Stomach (tissue), 4 donors: ENCODE measurements at regions not wholly inside any gene's neighbourhood (a gene's known extent, or its start where the extent isn't known, plus 50 kb on each side); places are given as distances from the start of the nearest gene placed in this dataset.

Source experiments
- POLR2A ChIP-seq, 4 donors: fragments of 450-650 bp; IDR thresholded peaks; one replicate each; pipeline ENCODE4 v1.6.1; 2016; ENCODE audit warnings: antibody characterized with exemption in 4 of 4, control low read depth in 2 of 4, mild to moderate bottlenecking in 1 of 4, moderate library complexity in 1 of 4
- POLR2AphosphoS5 ChIP-seq, 3 donors: sonication (generic); formaldehyde crosslinking; IDR thresholded peaks; one replicate each; pipeline ENCODE4 v1.6.1; 2016; ENCODE audit warnings: antibody characterized with exemption in 3 of 3
- TF ChIP-seq, protein P1 (sequence below), 7 experiments: fragments of 450-650 bp in 4 of 7; fragments of 200-600 bp in 3 of 7; sonication (generic) in 3 of 7; IDR thresholded peaks; one replicate each; pipeline ENCODE4 v1.5.1; 2016 to 2019; ENCODE audit warnings: antibody characterized with exemption in 7 of 7, control low read depth in 2 of 7, mild to moderate bottlenecking in 1 of 7

DNA sequence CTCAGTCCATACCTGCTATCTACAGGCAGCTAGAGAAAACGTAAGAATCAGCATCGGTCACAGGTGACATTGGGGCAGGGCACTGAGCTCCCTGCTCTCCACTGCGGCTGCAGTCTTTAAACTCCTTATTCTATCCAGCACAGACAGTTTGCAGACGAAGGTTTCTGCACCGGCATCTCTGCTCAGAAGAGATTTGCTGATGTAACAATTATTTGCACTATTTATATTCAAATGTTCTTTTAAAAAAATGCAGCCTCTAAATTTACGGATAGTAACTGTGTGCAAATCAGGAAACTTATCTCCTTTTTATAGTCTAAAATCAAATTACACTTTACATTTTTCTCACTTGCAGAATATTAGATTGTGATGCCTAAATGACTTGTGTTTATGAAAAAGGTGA, 671.0 kb downstream of the VRK1 start:
- no peak for TF ChIP-seq POLR2AphosphoS5 (IDR thresholded peaks at IDR 0.05)
- TF ChIP-seq, protein P1, sequence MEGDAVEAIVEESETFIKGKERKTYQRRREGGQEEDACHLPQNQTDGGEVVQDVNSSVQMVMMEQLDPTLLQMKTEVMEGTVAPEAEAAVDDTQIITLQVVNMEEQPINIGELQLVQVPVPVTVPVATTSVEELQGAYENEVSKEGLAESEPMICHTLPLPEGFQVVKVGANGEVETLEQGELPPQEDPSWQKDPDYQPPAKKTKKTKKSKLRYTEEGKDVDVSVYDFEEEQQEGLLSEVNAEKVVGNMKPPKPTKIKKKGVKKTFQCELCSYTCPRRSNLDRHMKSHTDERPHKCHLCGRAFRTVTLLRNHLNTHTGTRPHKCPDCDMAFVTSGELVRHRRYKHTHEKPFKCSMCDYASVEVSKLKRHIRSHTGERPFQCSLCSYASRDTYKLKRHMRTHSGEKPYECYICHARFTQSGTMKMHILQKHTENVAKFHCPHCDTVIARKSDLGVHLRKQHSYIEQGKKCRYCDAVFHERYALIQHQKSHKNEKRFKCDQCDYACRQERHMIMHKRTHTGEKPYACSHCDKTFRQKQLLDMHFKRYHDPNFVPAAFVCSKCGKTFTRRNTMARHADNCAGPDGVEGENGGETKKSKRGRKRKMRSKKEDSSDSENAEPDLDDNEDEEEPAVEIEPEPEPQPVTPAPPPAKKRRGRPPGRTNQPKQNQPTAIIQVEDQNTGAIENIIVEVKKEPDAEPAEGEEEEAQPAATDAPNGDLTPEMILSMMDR (IDR thresholded peaks at IDR 0.05) = no peak
- TF ChIP-seq POLR2A (IDR thresholded peaks at IDR 0.05) = no peak
